ENCODE measurements at regions not wholly inside any gene's neighbourhood (a gene's known extent, or its start where the extent isn't known, plus 50 kb on each side); places are given as distances from the start of the nearest gene placed in this dataset.

GRCh38 chr1:221166559-221167318 lies 287.5 kb downstream of the HLX start:
- no peak for TF ChIP-seq CTCF (IDR thresholded peaks at IDR 0.05)
- Histone ChIP-seq H3K9ac (ENCODE audit: low read depth in 2 of 2, low read length in 2 of 2) (no peak overlapping the region), H3K36me3 (no peaks in the 10 kb centered on the region), H3K27me3 (no peaks in the 10 kb centered on the region), H3K9me3 (no peaks in the 10 kb centered on the region), H3K27ac (no peak overlapping the region), H3K4me3 (no peak overlapping the region), H3K4me1 (no peaks in the 10 kb centered on the region)
- DNase-seq, result no peak
- intact Hi-C loops (cut with DNase I), result no loop called here

GRCh38 chr1:221169447-221169889 lies 290.2 kb downstream of the HLX start:
- H3K36me3 ChIP-seq, result no peaks in the 10 kb centered on the region
- H3K4me3 ChIP-seq, result no peak overlapping the region
- H3K9ac ChIP-seq (ENCODE audit: low read depth in 2 of 2, low read length in 2 of 2), result no peak overlapping the region
- no peaks in the 10 kb centered on the region for H3K9me3 ChIP-seq
- TF ChIP-seq CTCF (IDR thresholded peaks at IDR 0.05), result no peak
- H3K27ac ChIP-seq, result no peak overlapping the region
- H3K4me1 ChIP-seq, result no peaks in the 10 kb centered on the region
- intact Hi-C loops (cut with DNase I), result no loop called here
- no peak for DNase-seq
- no peaks in the 10 kb centered on the region for H3K27me3 ChIP-seq

- no peaks in the 10 kb centered on the region for H3K36me3 ChIP-seq
- H3K9ac ChIP-seq (ENCODE audit: low read depth in 2 of 2, low read length in 2 of 2), result no peak overlapping the region
- no peak for DNase-seq
- H3K27ac ChIP-seq, result no peak overlapping the region
- no peaks in the 10 kb centered on the region for H3K27me3 ChIP-seq
- H3K9me3 ChIP-seq, result no peaks in the 10 kb centered on the region
- intact Hi-C loops (cut with DNase I), result no loop called here
- H3K4me1 ChIP-seq, result no peaks in the 10 kb centered on the region
- no peak overlapping the region for H3K4me3 ChIP-seq
- no peak for TF ChIP-seq CTCF (IDR thresholded peaks at IDR 0.05)
Measured at GRCh38 chr1:221170171-221170570, 290.9 kb downstream of the HLX start.

GRCh38 chr1:221171768-221172167 lies 292.5 kb downstream of the HLX start:
- no peak for TF ChIP-seq CTCF (IDR thresholded peaks at IDR 0.05)
- no peaks in the 10 kb centered on the region for H3K9me3 ChIP-seq
- no peak overlapping the region for H3K4me3 ChIP-seq
- H3K4me1 ChIP-seq, result no peaks in the 10 kb centered on the region
- no peak for DNase-seq
- no peaks in the 10 kb centered on the region for H3K27me3 ChIP-seq
- no peak overlapping the region for H3K9ac ChIP-seq (ENCODE audit: low read depth in 2 of 2, low read length in 2 of 2)
- H3K27ac ChIP-seq, result no peak overlapping the region
- intact Hi-C loops (cut with DNase I), result no loop called here
- no peaks in the 10 kb centered on the region for H3K36me3 ChIP-seq

GRCh38 chr1:221172841-221173240 lies 293.6 kb downstream of the HLX start:
- H3K9me3 ChIP-seq, result no peaks in the 10 kb centered on the region
- no peak for TF ChIP-seq CTCF (IDR thresholded peaks at IDR 0.05)
- no peak overlapping the region for H3K27ac ChIP-seq
- H3K36me3 ChIP-seq, result no peaks in the 10 kb centered on the region
- DNase-seq, result no peak
- intact Hi-C loops (cut with DNase I), result no loop called here
- H3K4me1 ChIP-seq, result no peaks in the 10 kb centered on the region
- H3K9ac ChIP-seq (ENCODE audit: low read depth in 2 of 2, low read length in 2 of 2), result no peak overlapping the region
- no peak overlapping the region for H3K4me3 ChIP-seq
- no peaks in the 10 kb centered on the region for H3K27me3 ChIP-seq
